Motor neuron (in vitro differentiated cells): ENCODE measurements at regions not wholly inside any gene's neighbourhood (a gene's known extent, or its start where the extent isn't known, plus 50 kb on each side); places are given as distances from the start of the nearest gene placed in this dataset.

Experiments used
- ATAC-seq, 8 experiments: fragments of 200-7000 bp; cut with Tn5 transposase; replicated peaks in 6 of 8; 2 replicates each; pipeline ENCODE4 v1.8.0; 2021; ENCODE audit warnings: mild to moderate bottlenecking in 8 of 8, moderate library complexity in 8 of 8
- H3K27ac ChIP-seq, 2 donors: fragments of 250-450 bp; sonication (Bioruptor Pico); 2 replicates each; pipeline ENCODE4 v1.9.0; 2021; ENCODE audit warnings: antibody characterized with exemption in 2 of 2, mild to moderate bottlenecking in 2 of 2, moderate library complexity in 1 of 2
- H3K4me1 ChIP-seq, 2 donors: fragments of 250-450 bp; sonication (Bioruptor Pico); replicated peaks in 1 of 2; 2 replicates each; pipeline ENCODE4 v1.6.1; 2021; ENCODE audit warnings: antibody characterized with exemption in 2 of 2, mild to moderate bottlenecking in 2 of 2, moderate library complexity in 1 of 2
- H3K4me3 ChIP-seq, 5 donors: fragments of 250-450 bp; sonication (Bioruptor Pico); 2 replicates each; pipeline ENCODE4 v1.9.0; 2021; ENCODE audit warnings: antibody characterized with exemption in 5 of 5, mild to moderate bottlenecking in 5 of 5, moderate library complexity in 4 of 5
- WGBS, 10 experiments: fragments of 450-650 bp; shearing (Covaris generic); methylation state at CpG; one replicate each; pipeline ENCODE4 v1.0.0; 2022; 5-methylcytosine and 5-hydroxymethylcytosine counted together
- in situ Hi-C, 9 experiments: fragments of 400-800 bp; cut with MboI; loops; one replicate each; pipeline ENCODE4 v1.15.0; 2021; ENCODE audit warnings: low sequenced_read_pairs in 9 of 9, low pct_unique_long_range_greater_than_20kb in 2 of 9; ENCODE audit not compliant: unreplicated experiment in 9 of 9

DNA sequence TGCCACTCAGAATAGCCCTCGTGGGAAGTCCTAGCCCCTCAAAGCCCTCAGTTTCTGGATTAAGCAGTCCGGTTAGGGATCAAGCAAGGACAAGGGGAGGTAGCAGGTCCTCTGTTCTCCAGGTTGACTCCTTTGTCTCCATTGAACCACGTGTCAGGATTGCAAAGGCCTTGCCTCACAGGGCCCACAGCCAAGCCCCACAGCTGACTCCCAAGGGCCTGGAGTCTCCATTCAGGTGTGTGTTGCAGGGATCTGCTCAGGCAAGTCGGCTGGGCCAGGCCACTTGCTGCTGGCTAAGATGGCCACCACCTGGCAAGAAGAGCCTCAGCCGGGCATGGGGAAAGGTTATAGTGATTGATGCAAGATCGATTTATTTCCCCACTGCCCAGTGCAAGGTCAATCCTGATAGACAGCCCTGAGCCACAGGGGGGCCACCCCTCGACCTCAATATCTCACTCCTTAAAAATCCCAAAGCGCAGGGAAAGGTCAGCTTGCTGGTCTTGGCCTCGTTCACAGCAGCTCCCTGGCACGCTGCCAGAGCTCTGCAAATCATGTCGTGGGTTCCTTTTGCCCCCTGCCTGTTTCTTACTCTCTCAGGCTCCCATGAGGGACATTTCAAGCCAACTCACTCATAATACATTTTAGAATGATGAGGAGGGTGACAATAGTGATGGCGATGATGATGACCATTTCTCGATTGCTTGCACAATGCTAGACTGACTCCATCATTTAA, 75.9 kb downstream of the EDN3 start:
- Histone ChIP-seq H3K27ac (no peak overlapping the region), H3K4me3 (no peak overlapping the region), H3K4me1 (peaks cover 27 to 30% of the 10 kb centered on the region in 2 donors)
- 21 to 80% (median 70%) methylated on average over 2 to 9 of the region's 13 CpGs for WGBS, 10 experiments
- peak in 1 of 8 experiments; percentile 50 for ATAC-seq
- in situ Hi-C loops: no loop called here

DNA sequence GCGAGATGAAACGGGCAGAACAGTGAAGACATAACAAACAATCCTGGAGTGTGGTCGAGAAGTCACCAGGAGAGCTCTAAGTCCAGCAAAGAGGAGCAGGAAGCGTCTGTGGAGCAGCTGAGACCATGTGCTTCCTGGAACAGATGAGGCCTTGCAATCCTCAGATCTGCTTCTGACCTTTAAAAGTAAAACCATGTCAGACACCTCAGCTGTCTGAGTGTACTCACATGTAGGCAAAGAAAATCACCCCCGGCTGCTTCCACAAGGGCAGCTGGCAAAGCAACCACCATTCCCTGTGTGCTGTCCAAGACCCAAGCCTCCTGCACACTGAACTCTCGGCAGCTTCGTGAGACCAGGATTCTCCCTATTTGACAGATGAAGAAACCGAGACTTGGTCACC, 76.6 kb downstream of the EDN3 start:
- no peak overlapping the region for H3K4me3 ChIP-seq
- WGBS, 10 experiments: 8 to 100% (median 82%) methylated on average over 1 to 8 of the region's 8 CpGs; no CpG with 5 or more reads in 2 of the 10 experiments
- H3K27ac ChIP-seq: no peak overlapping the region
- peak in 1 of 8 experiments; percentile 12 for ATAC-seq
- peaks cover 32 to 37% of the 10 kb centered on the region in 2 donors for H3K4me1 ChIP-seq
- in situ Hi-C loops: no loop called here

DNA sequence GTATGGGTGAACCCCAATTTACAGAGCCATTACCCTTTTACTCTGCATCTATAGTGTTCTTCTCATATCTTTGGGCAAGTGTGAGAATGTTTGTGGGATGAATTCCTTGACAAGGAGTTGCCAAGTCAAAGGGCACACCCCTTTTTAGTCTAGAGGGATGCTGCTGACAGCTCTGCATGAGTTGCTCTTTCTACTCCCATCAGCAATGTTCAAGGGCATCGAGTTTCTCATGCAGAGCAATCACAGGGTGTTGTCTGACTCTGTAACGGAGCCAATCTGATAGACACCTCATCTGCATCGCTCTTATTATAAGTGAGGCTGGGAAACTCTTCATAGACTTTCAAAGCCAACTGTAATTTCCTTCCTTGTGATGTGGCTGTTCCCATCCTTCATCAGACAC, 77.4 kb downstream of the EDN3 start:
- WGBS, 10 experiments: 0 to 100% (median 52%) methylated on average over 1 to 3 of the region's 3 CpGs; no CpG with 5 or more reads in 3 of the 10 experiments
- peak in 3 of 8 experiments; percentile 89 to 96 (median 90) for ATAC-seq
- no peak overlapping the region for H3K27ac ChIP-seq
- in situ Hi-C loops: no loop called here
- peaks cover 34 to 38% of the 10 kb centered on the region in 2 donors for H3K4me1 ChIP-seq
- no peak overlapping the region for H3K4me3 ChIP-seq

DNA sequence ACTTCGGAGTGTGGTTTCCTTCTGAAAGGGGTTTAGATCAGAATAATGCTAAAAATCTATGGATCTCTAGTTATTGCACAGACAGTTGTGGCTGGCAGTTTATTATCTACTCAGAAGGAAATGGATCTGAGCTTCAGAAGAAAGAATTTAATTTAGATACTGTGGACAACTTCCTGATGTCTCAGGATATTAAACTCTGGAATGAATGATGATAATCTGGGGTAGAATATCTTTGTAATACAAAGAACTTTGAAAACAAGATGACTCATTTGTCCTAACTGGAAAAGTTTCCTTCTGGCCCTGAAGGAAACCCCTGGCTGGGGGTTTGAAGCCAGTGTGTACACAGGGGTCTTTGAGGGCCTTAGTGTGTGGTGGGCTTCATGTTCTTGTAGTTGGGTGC, 78.0 kb downstream of the EDN3 start:
- no peak for ATAC-seq
- WGBS, 10 experiments: 18 to 89% (median 83%) methylated on average over 1 of the region's 1 CpG; no CpG with 5 or more reads in 5 of the 10 experiments
- in situ Hi-C loops: no loop called here
- H3K27ac ChIP-seq: no peak overlapping the region
- H3K4me3 ChIP-seq: no peak overlapping the region
- peaks cover 31 to 33% of the 10 kb centered on the region in 2 donors for H3K4me1 ChIP-seq

DNA sequence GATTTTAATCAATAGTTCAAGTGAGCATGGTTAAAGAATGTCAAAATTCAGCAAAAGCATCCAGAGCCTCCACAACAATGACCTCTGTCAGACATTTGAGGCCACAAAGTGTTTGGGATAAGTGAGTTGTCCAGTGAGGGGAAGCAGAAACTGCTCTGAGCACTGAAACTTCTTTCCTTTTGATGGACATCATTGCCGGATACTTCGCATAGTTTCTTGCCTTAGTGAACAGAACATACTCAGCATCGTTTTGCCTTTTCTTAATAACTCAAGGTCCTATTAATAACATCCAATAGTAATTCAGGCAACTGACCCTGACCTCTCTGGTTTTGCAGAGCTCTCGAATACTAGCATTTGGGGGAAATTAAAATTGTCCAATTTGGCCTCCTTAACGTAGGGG, 78.6 kb downstream of the EDN3 start:
- 42 to 100% (median 61%) methylated on average over 2 to 5 of the region's 5 CpGs; no CpG with 5 or more reads in 1 of the 10 experiments for WGBS, 10 experiments
- H3K4me3 ChIP-seq: no peak overlapping the region
- no peak for ATAC-seq
- in situ Hi-C loops: no loop called here
- H3K4me1 ChIP-seq: peaks cover 31 to 33% of the 10 kb centered on the region in 2 donors
- no peak overlapping the region for H3K27ac ChIP-seq

DNA sequence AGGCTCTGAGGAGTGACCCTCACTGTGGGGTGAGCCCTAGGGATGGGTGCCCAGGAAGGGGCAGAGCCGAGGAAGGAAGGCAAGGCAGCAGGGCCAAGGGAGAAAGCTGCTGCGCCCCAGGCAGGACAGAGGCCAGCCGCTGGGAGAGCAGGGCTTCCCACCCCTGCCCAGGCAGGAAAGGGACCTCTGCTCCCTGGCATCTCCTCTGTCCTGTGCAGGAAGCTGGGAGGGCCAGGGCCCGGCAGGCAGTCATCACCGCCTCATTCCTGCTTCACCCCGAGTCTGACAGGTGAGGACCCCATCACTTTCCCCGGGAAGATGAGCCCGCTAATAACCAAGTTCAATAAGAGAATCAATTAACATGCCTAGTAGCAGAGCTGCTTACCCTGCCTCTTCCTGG, 81.3 kb downstream of the EDN3 start:
- H3K4me1 ChIP-seq: peaks cover 28 to 35% of the 10 kb centered on the region in 2 donors
- in situ Hi-C loops: no loop called here
- peak overlapping the region in 1 of 2 donors; percentile 67 for H3K27ac ChIP-seq
- 33 to 100% (median 54%) methylated on average over 1 to 5 of the region's 8 CpGs; no CpG with 5 or more reads in 6 of the 10 experiments for WGBS, 10 experiments
- ATAC-seq: peak in 4 of 8 experiments; percentile 30 to 66 (median 42)
- H3K4me3 ChIP-seq: no peak overlapping the region

DNA sequence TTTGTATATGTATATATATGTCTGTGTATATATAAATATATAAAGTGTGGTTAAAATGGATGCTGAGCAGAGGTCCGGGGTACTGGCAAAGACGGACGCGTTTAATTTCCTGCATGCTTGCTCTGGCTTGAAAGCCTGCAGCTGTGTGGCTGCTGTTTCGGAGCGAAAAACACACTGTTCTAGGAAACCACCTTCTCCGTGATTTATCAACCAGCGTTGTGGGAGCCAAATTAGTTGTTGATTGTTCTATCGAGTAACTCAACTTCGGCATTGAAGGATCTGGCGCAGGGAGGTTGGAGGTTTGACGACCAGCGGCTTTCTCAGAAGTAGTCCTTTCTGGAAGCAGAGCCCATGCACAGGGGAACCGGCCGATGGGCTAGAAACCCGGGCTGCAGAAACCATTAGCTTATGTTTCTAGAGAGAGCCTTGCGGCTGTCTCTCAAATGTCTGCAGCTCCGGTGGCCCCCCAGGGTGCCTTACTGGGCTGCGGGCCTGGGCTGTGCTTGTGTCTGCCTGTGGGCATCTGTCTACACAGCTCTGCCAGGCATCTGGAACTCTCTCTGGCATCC, 81.8 kb downstream of the EDN3 start:
- in situ Hi-C loops: no loop called here

DNA sequence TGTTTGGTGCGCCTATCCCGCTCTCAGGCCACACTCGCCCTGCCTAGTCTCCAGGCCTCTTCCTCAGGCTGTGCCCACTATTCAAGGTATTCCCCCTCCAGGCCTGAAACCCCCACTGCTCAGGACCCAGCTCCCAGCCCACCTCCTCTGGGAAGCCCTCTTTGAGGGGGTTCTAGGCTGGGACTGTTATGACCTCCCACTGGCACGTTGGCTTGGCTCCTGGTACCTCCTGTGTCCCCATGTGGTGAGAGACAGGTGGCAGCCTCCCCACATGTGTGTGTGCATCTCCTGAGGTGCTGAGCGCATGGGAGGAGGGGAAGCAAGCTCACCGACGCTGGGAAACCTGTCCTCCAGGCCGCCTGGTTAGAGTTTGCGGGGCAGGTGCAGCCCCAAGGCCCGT, 82.5 kb downstream of the EDN3 start:
- Histone ChIP-seq H3K27ac (no peak overlapping the region), H3K4me3 (no peak overlapping the region), H3K4me1 (peaks cover 32 to 45% of the 10 kb centered on the region in 2 donors)
- ATAC-seq: no peak
- in situ Hi-C loops: no loop called here
- 33 to 90% (median 58%) methylated on average over 3 to 6 of the region's 10 CpGs; no CpG with 5 or more reads in 6 of the 10 experiments for WGBS, 10 experiments

More for the DNA sequence above, 81.8 kb downstream of the EDN3 start:
- peaks cover 30 to 38% of the 10 kb centered on the region in 2 donors for H3K4me1 ChIP-seq
- ATAC-seq: peak in 1 of 8 experiments; percentile 4
- WGBS, 10 experiments: 2 to 85% (median 70%) methylated on average over 2 to 12 of the region's 19 CpGs; no CpG with 5 or more reads in 1 of the 10 experiments
- H3K27ac ChIP-seq: no peak overlapping the region
- H3K4me3 ChIP-seq: no peak overlapping the region

DNA sequence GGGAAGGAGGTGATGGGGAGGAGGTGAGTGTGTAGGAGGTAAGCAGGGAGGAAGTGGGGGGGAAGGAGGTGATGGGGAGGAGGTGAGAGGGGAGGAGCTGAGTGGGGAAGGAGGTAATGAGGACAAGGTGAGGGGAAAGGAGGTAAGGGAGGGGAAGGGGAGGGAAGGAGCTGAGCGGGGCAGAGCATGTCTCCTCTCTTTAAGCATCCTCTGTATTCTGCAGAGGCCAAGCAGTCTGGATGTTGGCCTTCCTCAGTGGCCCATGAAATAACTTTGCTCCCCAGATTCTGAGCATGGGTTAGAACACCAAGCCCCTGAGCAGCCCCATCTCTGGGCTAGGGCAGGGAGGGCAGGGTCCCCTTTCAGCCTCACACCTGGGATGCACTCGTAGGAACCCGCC, 84.6 kb downstream of the EDN3 start:
- no peak for ATAC-seq
- peaks cover 32 to 48% of the 10 kb centered on the region in 2 donors for H3K4me1 ChIP-seq
- no peak overlapping the region for H3K27ac ChIP-seq
- in situ Hi-C loops: no loop called here
- no peak overlapping the region for H3K4me3 ChIP-seq
- no CpG with 5 or more reads among the region's 3 CpGs for WGBS, 10 experiments

DNA sequence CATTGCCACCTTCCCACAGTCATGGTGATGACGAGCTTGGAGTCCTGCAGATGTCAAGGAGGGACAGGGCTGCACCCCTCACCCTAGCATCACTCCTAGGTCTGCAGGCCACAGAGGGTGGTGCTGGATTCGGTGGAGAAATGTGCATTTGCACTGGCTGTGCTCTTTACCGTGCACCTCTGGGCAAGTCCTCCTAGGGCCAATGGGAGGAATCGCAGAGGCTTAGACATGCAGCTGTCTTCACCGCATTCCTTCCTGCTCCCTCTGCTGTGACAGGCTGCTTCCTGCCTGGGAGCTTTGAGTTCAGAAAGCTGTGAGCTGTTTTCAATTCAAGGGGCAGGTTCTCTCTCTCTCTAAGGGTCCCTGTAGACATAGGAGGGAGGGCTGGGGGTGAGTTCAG, 85.1 kb downstream of the EDN3 start:
- Histone ChIP-seq H3K27ac (no peak overlapping the region), H3K4me1 (peaks cover 32 to 48% of the 10 kb centered on the region in 2 donors), H3K4me3 (no peak overlapping the region)
- 0 to 55% (median 40%) methylated on average over 1 to 2 of the region's 5 CpGs; no CpG with 5 or more reads in 5 of the 10 experiments for WGBS, 10 experiments
- in situ Hi-C loops: no loop called here
- peak in 3 of 8 experiments; percentile 18 to 81 (median 41) for ATAC-seq

DNA sequence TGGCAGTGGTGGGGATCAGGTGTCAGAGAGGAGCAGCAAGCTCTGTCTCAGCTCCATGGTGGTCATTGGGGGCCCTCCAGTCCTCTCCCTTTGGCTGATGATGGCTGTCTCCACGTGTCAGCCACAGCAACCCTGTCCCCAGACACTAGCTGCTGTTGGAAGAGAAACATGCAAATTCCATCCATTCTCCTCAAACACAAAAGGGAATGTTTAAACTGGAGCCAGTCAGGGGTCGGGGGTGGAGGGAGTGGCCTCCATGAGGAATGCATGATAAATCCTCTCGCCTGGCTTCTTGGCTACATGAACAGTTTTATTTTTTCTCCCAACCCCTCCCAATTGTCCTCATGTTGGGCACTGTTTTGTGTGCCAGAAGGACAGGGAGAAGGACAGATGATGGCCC, 86.4 kb downstream of the EDN3 start:
- ATAC-seq: peak in 5 of 8 experiments; percentile 82 to 93 (median 88)
- WGBS, 10 experiments: 0 to 16% (median 0%) methylated on average over 1 to 3 of the region's 3 CpGs; no CpG with 5 or more reads in 3 of the 10 experiments
- peaks cover 19 to 36% of the 10 kb centered on the region in 2 donors for H3K4me1 ChIP-seq
- in situ Hi-C loops: no loop called here
- H3K4me3 ChIP-seq: no peak overlapping the region
- peak overlapping the region in 1 of 2 donors; percentile 52 for H3K27ac ChIP-seq

DNA sequence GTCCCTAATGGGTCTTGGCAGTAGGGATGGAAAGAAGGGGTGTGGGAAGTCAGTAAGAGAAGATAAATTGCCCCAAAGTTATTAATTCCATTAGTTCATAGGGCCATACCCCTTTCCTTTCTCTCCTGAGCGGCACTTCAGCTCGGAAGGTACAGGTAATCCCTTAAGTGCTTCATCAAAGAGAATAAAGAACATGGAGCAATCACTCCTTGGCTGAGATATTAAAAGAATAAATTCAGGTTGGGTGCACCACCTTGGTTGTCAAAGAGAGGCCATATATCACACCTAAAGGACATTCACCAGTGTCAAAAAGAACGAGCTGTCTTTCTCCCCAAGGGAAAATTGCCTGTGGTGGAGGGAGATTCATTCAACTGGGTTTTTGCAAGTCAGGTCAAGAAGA, 87.5 kb downstream of the EDN3 start:
- ATAC-seq: no peak
- H3K4me3 ChIP-seq: no peak overlapping the region
- H3K27ac ChIP-seq: no peak overlapping the region
- in situ Hi-C loops: no loop called here
- 18 to 100% (median 82%) methylated on average over 1 to 3 of the region's 3 CpGs; no CpG with 5 or more reads in 1 of the 10 experiments for WGBS, 10 experiments
- H3K4me1 ChIP-seq: peaks cover 19 to 36% of the 10 kb centered on the region in 2 donors

DNA sequence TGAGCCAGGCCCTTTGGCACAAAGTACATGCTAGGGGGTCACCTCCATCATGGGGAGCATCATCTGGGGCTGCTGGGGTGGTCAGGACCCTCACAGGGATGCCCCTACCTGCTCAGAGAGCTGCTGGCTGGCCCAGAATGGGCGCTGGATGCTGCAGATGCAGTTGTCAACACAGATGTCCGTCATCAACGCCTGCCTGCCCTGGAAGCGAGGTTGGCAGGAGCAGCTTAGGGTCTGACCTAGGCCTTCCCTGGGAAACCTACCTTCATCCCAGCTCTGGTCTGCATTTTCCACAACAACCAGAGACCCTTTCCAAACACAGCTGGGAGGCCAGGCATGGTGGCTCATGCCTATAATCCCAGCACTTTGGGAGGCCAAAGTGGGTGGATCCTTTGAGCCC, 88.0 kb downstream of the EDN3 start:
- ATAC-seq: no peak
- H3K4me1 ChIP-seq: peaks cover 22 to 38% of the 10 kb centered on the region in 2 donors
- in situ Hi-C loops: no loop called here
- H3K27ac ChIP-seq: no peak overlapping the region
- WGBS, 10 experiments: 86% methylated on average over 4 of the region's 4 CpGs; no CpG with 5 or more reads in 9 of the 10 experiments
- no peak overlapping the region for H3K4me3 ChIP-seq
